Keratinocyte (primary cell): ENCODE measurements at regions not wholly inside any gene's neighbourhood (a gene's known extent, or its start where the extent isn't known, plus 50 kb on each side); places are given as distances from the start of the nearest gene placed in this dataset.

Experiments
- DNase-seq: peaks from one replicate; pipeline ENCODE4 v3.0.0-alpha.2; 2011; ENCODE audit warnings: low read depth, missing footprints, low spot score
- FAIRE-seq: peaks from 2 replicates; lab custom pipeline; 2011; peaks lifted over from hg19 to GRCh38; lab: Jason Lieb, UNC
- H2AFZ ChIP-seq: 2 replicates; pipeline ENCODE4 v1.6.0; 2012; ENCODE audit warnings: low read length, control low read depth, inconsistent platforms; ENCODE audit not compliant: control insufficient read depth
- H3K27ac ChIP-seq: 2 replicates; pipeline ENCODE4 v1.5.1; 2011; ENCODE audit warnings: low read length; ENCODE audit not compliant: control insufficient read depth, insufficient read depth
- H3K27me3 ChIP-seq: 3 replicates; pipeline ENCODE4 v1.6.0; 2011; ENCODE audit warnings: low read length; ENCODE audit not compliant: control insufficient read depth, insufficient read depth; ENCODE audit errors: extremely low read depth
- H3K36me3 ChIP-seq, 2 experiments: 2 replicates in 1 of 2; 3 replicates in 1 of 2; pipeline ENCODE4 v1.5.1; 2011; ENCODE audit warnings: low read length in 2 of 2, mild to moderate bottlenecking in 1 of 2; ENCODE audit not compliant: control insufficient read depth in 2 of 2, insufficient read depth in 2 of 2; ENCODE audit errors: extremely low read depth in 1 of 2
- H3K4me1 ChIP-seq: 3 replicates; pipeline ENCODE4 v1.5.1; 2011; ENCODE audit warnings: low read length; ENCODE audit not compliant: control insufficient read depth, insufficient read depth; ENCODE audit errors: extremely low read depth
- H3K4me2 ChIP-seq: 3 replicates; pipeline ENCODE4 v1.6.0; 2011; ENCODE audit warnings: low read depth, low read length; ENCODE audit not compliant: control insufficient read depth, insufficient read depth; ENCODE audit errors: extremely low read depth
- H3K4me3 ChIP-seq, 3 experiments: fragments of 200-600 bp in 1 of 3; sonication (generic) in 1 of 3; 2 replicates in 2 of 3; 3 replicates in 1 of 3; pipeline ENCODE4 v1.5.1; 2011 to 2016; ENCODE audit warnings: low read length in 3 of 3, mild to moderate bottlenecking in 3 of 3, control low read depth in 2 of 3, inconsistent platforms in 1 of 3, low read depth in 1 of 3, mixed read lengths in 1 of 3, mixed run types in 1 of 3, moderate library complexity in 1 of 3; ENCODE audit not compliant: control insufficient read depth in 2 of 3, insufficient read depth in 2 of 3; ENCODE audit errors: extremely low read depth in 1 of 3
- H3K79me2 ChIP-seq: 2 replicates; pipeline ENCODE4 v1.6.0; 2012; ENCODE audit warnings: low read length; ENCODE audit not compliant: control insufficient read depth, insufficient read depth
- H3K9ac ChIP-seq: 3 replicates; pipeline ENCODE4 v1.6.0; 2011; ENCODE audit warnings: low read length; ENCODE audit not compliant: control insufficient read depth, insufficient read depth; ENCODE audit errors: extremely low read depth
- H3K9me1 ChIP-seq: 3 replicates; pipeline ENCODE4 v1.6.0; 2011; ENCODE audit warnings: low read length; ENCODE audit not compliant: control insufficient read depth, insufficient read depth; ENCODE audit errors: extremely low read depth
- H3K9me3 ChIP-seq: 2 replicates; pipeline ENCODE4 v1.5.1; 2012; ENCODE audit warnings: low read depth, low read length; ENCODE audit not compliant: control insufficient read depth
- H4K20me1 ChIP-seq: 3 replicates; pipeline ENCODE4 v1.6.0; 2011; ENCODE audit warnings: low read length; ENCODE audit not compliant: control insufficient read depth, insufficient read depth; ENCODE audit errors: extremely low read depth
- EZH2 ChIP-seq: IDR thresholded peaks from one replicate; pipeline ENCODE4 v1.6.1; 2012; ENCODE audit warnings: inconsistent platforms, mild to moderate bottlenecking, low read length, moderate library complexity
- dilution Hi-C: fragments of 300-500 bp; cut with MboI; formaldehyde crosslinking; loops from one replicate; pipeline ENCODE4 v1.7.0; 2020; ENCODE audit warnings: low sequenced_read_pairs; ENCODE audit not compliant: extremely low pct_ligation_motif_present
- small RNA-seq, 3 experiments: library from RNA; depleted of rRNA; stranded (forward); fragments of <200 nt; gene quantifications; one replicate each; pipeline ENCODE3, GENCODE V24; 2012; ENCODE audit warnings: low read depth in 3 of 3, low replicate concordance in 1 of 3; ENCODE audit not compliant: insufficient read length in 3 of 3
- TF ChIP-seq, protein P1 (sequence below), 3 experiments: IDR thresholded peaks in 1 of 3; conservative IDR thresholded peaks in 1 of 3; optimal IDR thresholded peaks in 1 of 3; 2 replicates in 2 of 3; 3 replicates in 1 of 3; pipeline versions ENCODE3 to v1.5.1; 2011; ENCODE audit warnings: low read length in 3 of 3, mild to moderate bottlenecking in 3 of 3, moderate library complexity in 2 of 3, control low read depth in 1 of 3, inconsistent platforms in 1 of 3; ENCODE audit not compliant: insufficient read depth in 2 of 3; ENCODE audit errors: extremely low read depth in 1 of 3

DNA sequence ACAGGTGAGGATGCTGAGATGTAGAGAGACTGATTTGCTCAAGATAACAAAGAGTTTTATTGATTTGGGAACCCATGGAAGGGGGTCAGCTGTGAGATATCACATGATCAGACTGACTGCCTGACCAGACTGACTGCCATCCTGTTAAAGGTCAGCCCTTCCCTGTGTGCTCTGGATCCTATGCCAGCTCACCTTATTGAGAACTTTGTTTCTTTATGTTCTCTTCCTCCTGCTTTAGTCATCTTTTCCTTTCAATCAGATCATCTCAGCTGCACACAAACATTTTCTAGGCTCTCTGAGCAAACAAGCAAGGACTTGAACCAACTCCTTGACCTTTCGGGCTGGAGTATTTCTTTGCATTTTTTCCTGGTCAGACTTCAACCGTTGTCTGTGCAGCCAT is 50.0 kb upstream of the MTPN start:
- Histone ChIP-seq H3K27me3 (peaks cover 3% of the 10 kb centered on the region), H3K27ac (no peak overlapping the region), H3K9me1 (no peaks in the 10 kb centered on the region), H3K9ac (no peak overlapping the region), H3K9me3 (no peaks in the 10 kb centered on the region), H3K4me3 (no peak overlapping the region), H3K79me2 (no peaks in the 10 kb centered on the region), H3K36me3 (no peaks in the 10 kb centered on the region), H3K4me1 (no peaks in the 10 kb centered on the region), H2AFZ (no peak overlapping the region), H3K4me2 (no peak overlapping the region), H4K20me1 (no peaks in the 10 kb centered on the region)
- TF ChIP-seq EZH2, result no peak
- TF ChIP-seq, protein P1, sequence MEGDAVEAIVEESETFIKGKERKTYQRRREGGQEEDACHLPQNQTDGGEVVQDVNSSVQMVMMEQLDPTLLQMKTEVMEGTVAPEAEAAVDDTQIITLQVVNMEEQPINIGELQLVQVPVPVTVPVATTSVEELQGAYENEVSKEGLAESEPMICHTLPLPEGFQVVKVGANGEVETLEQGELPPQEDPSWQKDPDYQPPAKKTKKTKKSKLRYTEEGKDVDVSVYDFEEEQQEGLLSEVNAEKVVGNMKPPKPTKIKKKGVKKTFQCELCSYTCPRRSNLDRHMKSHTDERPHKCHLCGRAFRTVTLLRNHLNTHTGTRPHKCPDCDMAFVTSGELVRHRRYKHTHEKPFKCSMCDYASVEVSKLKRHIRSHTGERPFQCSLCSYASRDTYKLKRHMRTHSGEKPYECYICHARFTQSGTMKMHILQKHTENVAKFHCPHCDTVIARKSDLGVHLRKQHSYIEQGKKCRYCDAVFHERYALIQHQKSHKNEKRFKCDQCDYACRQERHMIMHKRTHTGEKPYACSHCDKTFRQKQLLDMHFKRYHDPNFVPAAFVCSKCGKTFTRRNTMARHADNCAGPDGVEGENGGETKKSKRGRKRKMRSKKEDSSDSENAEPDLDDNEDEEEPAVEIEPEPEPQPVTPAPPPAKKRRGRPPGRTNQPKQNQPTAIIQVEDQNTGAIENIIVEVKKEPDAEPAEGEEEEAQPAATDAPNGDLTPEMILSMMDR (optimal IDR thresholded peaks at IDR 0.05 in 1 of 3, IDR thresholded peaks at IDR 0.05 in 1 of 3, conservative IDR thresholded peaks at IDR 0.05 in 1 of 3; ENCODE audit: extremely low read depth in 1 of 3, insufficient read depth in 2 of 3, low read length in 3 of 3), result no peak
- no peak for DNase-seq
- no peak for FAIRE-seq
- dilution Hi-C loops, result no loop called here

Small RNA genes in the stretch of these regions (small RNA-seq; reads per million reads assigned to genes)
- gene RF00019, result 0 reads per million in 3 experiments
